22Rv1 (cell line): ENCODE measurements at regions not wholly inside any gene's neighbourhood (a gene's known extent, or its start where the extent isn't known, plus 50 kb on each side); places are given as distances from the start of the nearest gene placed in this dataset.

ENCODE experiments used
- H3K27ac ChIP-seq: fragments of 450-650 bp; 2 replicates; pipeline ENCODE4 v1.5.1; 2017
- CTCF ChIP-seq: fragments of 450-650 bp; IDR thresholded peaks from 2 replicates; pipeline ENCODE4 v1.5.1; 2017; ENCODE audit warnings: mild to moderate bottlenecking
- ZFX ChIP-seq: fragments of 450-650 bp; IDR thresholded peaks from 2 replicates; pipeline ENCODE4 v1.6.1; 2017; ENCODE audit warnings: antibody characterized with exemption, borderline replicate concordance

- no peak overlapping the region for H3K27ac ChIP-seq
- no peak for TF ChIP-seq ZFX
- TF ChIP-seq CTCF = no peak
Observed at GRCh38 chr20:39954621-39955020, 734.4 kb downstream of the MAFB start.

GRCh38 chr20:39946931-39947330, 742.1 kb downstream of the MAFB start:
- no peak overlapping the region for H3K27ac ChIP-seq
- TF ChIP-seq ZFX (no peak), CTCF (no peak)

GRCh38 chr20:39946053-39946810, 742.8 kb downstream of the MAFB start:
- TF ChIP-seq ZFX (no peak), CTCF (no peak)
- no peak overlapping the region for H3K27ac ChIP-seq

- H3K27ac ChIP-seq = no peak overlapping the region
- no peak for TF ChIP-seq CTCF
- TF ChIP-seq ZFX = no peak
Observed at GRCh38 chr20:39944861-39945260, 744.2 kb downstream of the MAFB start.

GRCh38 chr20:39943336-39943735, 745.7 kb downstream of the MAFB start:
- no peak overlapping the region for H3K27ac ChIP-seq
- TF ChIP-seq ZFX = no peak
- no peak for TF ChIP-seq CTCF

- H3K27ac ChIP-seq = no peak overlapping the region
- TF ChIP-seq ZFX = no peak
- TF ChIP-seq CTCF = no peak
Observed at GRCh38 chr20:39941245-39941644, 747.8 kb downstream of the MAFB start.

GRCh38 chr20:39939241-39939865, 749.7 kb downstream of the MAFB start:
- TF ChIP-seq CTCF = no peak
- no peak for TF ChIP-seq ZFX
- H3K27ac ChIP-seq = no peak overlapping the region
